Astrocyte (in vitro differentiated cells and primary cell): ENCODE measurements at regions not wholly inside any gene's neighbourhood (a gene's known extent, or its start where the extent isn't known, plus 50 kb on each side); places are given as distances from the start of the nearest gene placed in this dataset.

Experiments used
- CTCF ChIP-seq: IDR thresholded peaks from 2 replicates; pipeline ENCODE4 v1.5.1; 2011; ENCODE audit warnings: low read depth, mild to moderate bottlenecking, inconsistent platforms, low read length, moderate library complexity; ENCODE audit not compliant: insufficient read depth
- EZH2 ChIP-seq: IDR thresholded peaks from 2 replicates; pipeline ENCODE4 v1.6.1; 2012; ENCODE audit warnings: mild to moderate bottlenecking, low read length, inconsistent platforms; ENCODE audit not compliant: insufficient read depth

DNA sequence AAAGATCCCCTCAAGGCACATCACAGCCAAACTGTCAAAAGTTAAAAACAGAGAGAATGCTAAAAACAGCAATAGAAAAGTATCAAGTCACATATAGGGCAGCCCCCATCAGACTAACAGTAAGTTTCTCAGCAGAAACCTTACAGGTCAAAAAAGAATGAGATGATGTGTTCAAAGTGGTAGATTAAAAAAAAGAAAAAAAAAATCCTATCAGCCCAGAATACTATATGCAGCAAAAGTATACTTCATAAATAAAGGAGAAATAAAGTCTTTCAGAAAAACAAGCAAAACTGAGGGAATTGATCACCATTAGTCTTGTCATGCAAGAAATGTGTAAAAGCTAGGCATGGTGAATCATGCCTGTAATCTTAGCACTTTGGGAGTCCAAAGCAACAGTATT lies 99.9 kb upstream of the RAD23B start:
- TF ChIP-seq CTCF, result no peak
- no peak for TF ChIP-seq EZH2
